ENCODE measurements at regions not wholly inside any gene's neighbourhood (a gene's known extent, or its start where the extent isn't known, plus 50 kb on each side); places are given as distances from the start of the nearest gene placed in this dataset.
"Not testable (repeated sequence)": the region's sequence is repeated elsewhere in the genome, so short reads cannot be mapped to it uniquely, and the experiment has no call there.

GRCh38 chr4:134591326-134591725 lies 389.7 kb upstream of the PABPC4L start:
- no peak for DNase-seq

GRCh38 chr4:134585972-134586371 lies 384.4 kb upstream of the PABPC4L start:
- DNase-seq: no peak

GRCh38 chr4:134567461-134567860 lies 365.9 kb upstream of the PABPC4L start:
- DNase-seq: no peak

GRCh38 chr4:134560728-134561127 lies 359.1 kb upstream of the PABPC4L start:
- DNase-seq: peak; percentile 8

- no peak for DNase-seq
These were observed 350.5 kb upstream of the PABPC4L start for GRCh38 chr4:134552063-134552462.

GRCh38 chr4:134551348-134551747 lies 349.8 kb upstream of the PABPC4L start:
- no peak for DNase-seq

GRCh38 chr4:134548052-134548628 lies 346.6 kb upstream of the PABPC4L start:
- DNase-seq: no peak

- no peak for DNase-seq
These were observed 344.7 kb upstream of the PABPC4L start for GRCh38 chr4:134546279-134546678.

GRCh38 chr4:134544303-134544770 lies 342.7 kb upstream of the PABPC4L start:
- peak; percentile 7 for DNase-seq

GRCh38 chr4:134540588-134540987 lies 339.0 kb upstream of the PABPC4L start:
- no peak for DNase-seq

- no peak for DNase-seq
These were observed 338.2 kb upstream of the PABPC4L start for GRCh38 chr4:134539729-134540231.

GRCh38 chr4:134537701-134538100 lies 336.1 kb upstream of the PABPC4L start:
- no peak for DNase-seq

GRCh38 chr4:134533068-134533467 lies 331.5 kb upstream of the PABPC4L start:
- no peak for DNase-seq

- no peak for DNase-seq
These were observed 329.4 kb upstream of the PABPC4L start for GRCh38 chr4:134531013-134531412.

GRCh38 chr4:134529629-134530028 lies 328.0 kb upstream of the PABPC4L start:
- DNase-seq: no peak

- no peak for DNase-seq
These were observed 317.1 kb upstream of the PABPC4L start for GRCh38 chr4:134518574-134519217.

GRCh38 chr4:134510544-134510943 lies 309.0 kb upstream of the PABPC4L start:
- no peak for DNase-seq

GRCh38 chr4:134505511-134505910 lies 303.9 kb upstream of the PABPC4L start:
- DNase-seq: no peak

GRCh38 chr4:134501973-134502643 lies 300.5 kb upstream of the PABPC4L start:
- no peak for DNase-seq

GRCh38 chr4:134501488-134501887 lies 299.9 kb upstream of the PABPC4L start:
- not testable (repeated sequence) for DNase-seq

GRCh38 chr4:134499074-134499473 lies 297.5 kb upstream of the PABPC4L start:
- no peak for DNase-seq

- DNase-seq: no peak
These were observed 289.3 kb upstream of the PABPC4L start for GRCh38 chr4:134490863-134491262.

- DNase-seq: not testable (repeated sequence)
These were observed 281.9 kb upstream of the PABPC4L start for GRCh38 chr4:134483514-134483913.

GRCh38 chr4:134471569-134471968 lies 270.0 kb upstream of the PABPC4L start:
- no peak for DNase-seq

All from eye (tissue), 1 donor.